ENCODE measurements at regions not wholly inside any gene's neighbourhood (a gene's known extent, or its start where the extent isn't known, plus 50 kb on each side); places are given as distances from the start of the nearest gene placed in this dataset.

DNA sequence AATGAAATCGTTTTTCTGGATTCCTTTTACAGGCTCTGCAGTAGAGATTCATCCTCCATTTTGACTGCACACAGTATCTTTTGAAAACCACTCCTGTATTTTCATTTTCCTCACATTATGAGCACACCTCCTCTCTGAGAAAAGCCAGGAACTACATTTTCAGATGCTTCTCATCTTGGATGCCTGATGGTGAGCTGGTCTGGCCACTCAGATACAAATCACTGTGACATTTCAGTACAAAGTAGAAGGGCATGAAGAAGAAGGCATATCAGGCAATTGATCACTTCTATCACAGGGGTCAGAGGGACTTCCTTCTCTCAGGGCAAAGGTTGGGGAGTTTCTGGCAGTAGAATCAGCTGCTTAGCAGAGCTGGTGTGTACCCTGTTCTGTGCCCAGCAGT, 192.0 kb upstream of the POM121L12 start:
- no peaks in the 10 kb centered on the region for H3K36me3 Mint-ChIP-seq (ENCODE audit: low read depth)

DNA sequence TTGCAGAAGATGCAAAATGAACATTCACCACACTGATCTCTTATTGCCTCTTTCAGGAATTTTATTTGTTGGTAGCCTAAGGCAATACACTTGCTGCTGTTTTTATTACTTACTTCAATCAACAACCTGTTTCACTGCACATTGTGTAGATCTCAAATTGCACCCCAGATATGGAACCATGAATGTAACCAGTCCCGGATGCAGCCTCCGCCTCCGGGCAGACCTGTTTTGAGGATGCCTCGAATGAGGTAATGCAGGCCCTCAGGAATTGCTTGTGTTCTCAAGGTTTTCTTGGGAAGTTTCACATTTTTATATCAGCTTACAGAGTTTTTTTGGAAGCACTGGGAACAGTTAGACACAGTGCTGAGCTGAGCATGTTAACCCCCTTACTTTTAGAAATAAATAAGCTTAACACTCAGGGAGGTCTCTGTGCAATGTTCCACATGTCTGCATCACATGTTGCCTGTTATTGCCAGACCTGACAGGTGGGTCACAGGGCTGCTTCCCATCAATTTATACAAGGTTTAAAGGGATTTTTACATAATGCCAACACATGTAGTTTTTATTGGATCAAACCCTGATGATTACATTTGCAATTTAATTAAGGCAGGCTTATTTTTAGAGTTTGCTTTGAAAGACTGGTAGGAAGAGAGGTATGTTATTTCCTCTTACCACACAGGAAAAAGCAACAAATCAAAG, 193.1 kb upstream of the POM121L12 start:
- Histone ChIP-seq H3K4me3 (ENCODE audit: low read length) (no peak overlapping the region), H3K9me3 (ENCODE audit: control insufficient read depth in 1 of 2, insufficient read depth in 1 of 2, low read length in 2 of 2) (peaks cover 9% of the 10 kb centered on the region in 2 experiments), H3K36me3 (ENCODE audit: insufficient read depth, low read length) (no peaks in the 10 kb centered on the region), H3K27ac (ENCODE audit: low read depth in 1 of 2, low read length in 2 of 2) (no peak overlapping the region), H3K4me1 (ENCODE audit: insufficient read depth, low read length) (no peaks in the 10 kb centered on the region), H3K27me3 (ENCODE audit: control insufficient read depth in 1 of 2, insufficient read depth in 2 of 2, low read length in 2 of 2) (no peaks in the 10 kb centered on the region)
- no peak overlapping the region for H3K27ac Mint-ChIP-seq
- H3K4me1 Mint-ChIP-seq (ENCODE audit: low read depth), result no peaks in the 10 kb centered on the region
- POLR2A ChIA-PET, result no interaction called here
- no peak for DNase-seq
- no peaks in the 10 kb centered on the region for H3K27me3 Mint-ChIP-seq
- no peak overlapping the region for H3K4me3 Mint-ChIP-seq
- no peak for ATAC-seq (ENCODE audit: poor library complexity)
- TF ChIP-seq CTCF (IDR thresholded peaks at IDR 0.05), result no peak
- H3K9me3 Mint-ChIP-seq, result peaks cover 3% of the 10 kb centered on the region
- no peaks in the 10 kb centered on the region for H3K36me3 Mint-ChIP-seq (ENCODE audit: low read depth)
- CTCF ChIA-PET, result no interaction called here
- intact Hi-C loops (cut with DNase I, micrococcal nuclease), result no loop called here

More for the DNA sequence above, 192.0 kb upstream of the POM121L12 start:
- H3K27me3 Mint-ChIP-seq, result no peaks in the 10 kb centered on the region
- POLR2A ChIA-PET, result no interaction called here
- CTCF ChIA-PET, result no interaction called here
- H3K9me3 ChIP-seq (ENCODE audit: control insufficient read depth in 1 of 2, insufficient read depth in 1 of 2, low read length in 2 of 2), result peaks cover 9% of the 10 kb centered on the region in 2 experiments
- intact Hi-C loops (cut with DNase I, micrococcal nuclease), result no loop called here
- TF ChIP-seq CTCF (IDR thresholded peaks at IDR 0.05), result no peak
- no peak overlapping the region for H3K27ac Mint-ChIP-seq
- H3K4me1 ChIP-seq (ENCODE audit: insufficient read depth, low read length), result no peaks in the 10 kb centered on the region
- H3K4me3 ChIP-seq (ENCODE audit: low read length), result no peak overlapping the region
- no peak overlapping the region for H3K27ac ChIP-seq (ENCODE audit: low read depth in 1 of 2, low read length in 2 of 2)
- no peaks in the 10 kb centered on the region for H3K36me3 ChIP-seq (ENCODE audit: insufficient read depth, low read length)
- no peaks in the 10 kb centered on the region for H3K4me1 Mint-ChIP-seq (ENCODE audit: low read depth)
- DNase-seq, result no peak
- no peak for ATAC-seq (ENCODE audit: poor library complexity)
- H3K9me3 Mint-ChIP-seq, result no peaks in the 10 kb centered on the region
- no peak overlapping the region for H3K4me3 Mint-ChIP-seq
- no peaks in the 10 kb centered on the region for H3K27me3 ChIP-seq (ENCODE audit: control insufficient read depth in 1 of 2, insufficient read depth in 2 of 2, low read length in 2 of 2)

GRCh38 chr7:52838981-52839411, 196.4 kb upstream of the POM121L12 start:
- CTCF ChIA-PET, result no interaction called here

More at GRCh38 chr7:52838981-52839411, 196.4 kb upstream of the POM121L12 start:
- Mint-ChIP-seq H3K4me1 (ENCODE audit: low read depth) (no peaks in the 10 kb centered on the region), H3K27ac (no peak overlapping the region), H3K27me3 (no peaks in the 10 kb centered on the region), H3K9me3 (peaks cover 9% of the 10 kb centered on the region), H3K4me3 (no peak overlapping the region), H3K36me3 (ENCODE audit: low read depth) (no peaks in the 10 kb centered on the region)
- no peaks in the 10 kb centered on the region for H3K27me3 ChIP-seq (ENCODE audit: control insufficient read depth in 1 of 2, insufficient read depth in 2 of 2, low read length in 2 of 2)
- intact Hi-C loops (cut with DNase I, micrococcal nuclease), result no loop called here
- peaks cover 0 to 8% of the 10 kb centered on the region in 2 experiments for H3K9me3 ChIP-seq (ENCODE audit: control insufficient read depth in 1 of 2, insufficient read depth in 1 of 2, low read length in 2 of 2)
- no peaks in the 10 kb centered on the region for H3K36me3 ChIP-seq (ENCODE audit: insufficient read depth, low read length)
- DNase-seq (no peak), ATAC-seq (ENCODE audit: poor library complexity) (no peak)
- H3K27ac ChIP-seq (ENCODE audit: low read depth in 1 of 2, low read length in 2 of 2), result no peak overlapping the region
- no peaks in the 10 kb centered on the region for H3K4me1 ChIP-seq (ENCODE audit: insufficient read depth, low read length)
- no peak for TF ChIP-seq CTCF (IDR thresholded peaks at IDR 0.05)
- H3K4me3 ChIP-seq (ENCODE audit: low read length), result no peak overlapping the region
- POLR2A ChIA-PET, result no interaction called here

Measured in CD4-positive, alpha-beta T cell (primary cell).